GM21825 (cell line): ENCODE measurements at regions not wholly inside any gene's neighbourhood (a gene's known extent, or its start where the extent isn't known, plus 50 kb on each side); places are given as distances from the start of the nearest gene placed in this dataset.
"Not testable (repeated sequence)": the region's sequence is repeated elsewhere in the genome, so short reads cannot be mapped to it uniquely, and the experiment has no call there.

Experiments used
- ATAC-seq: cut with Tn5 transposase; IDR thresholded peaks from one replicate; pipeline ENCODE4 v1.9.1; 2021; ENCODE audit warnings: mild to moderate bottlenecking, moderate library complexity; ENCODE audit not compliant: unreplicated experiment

GRCh38 chr6:113354204-113354895, 502.8 kb upstream of the MARCKS start:
- no peak for ATAC-seq

GRCh38 chr6:113356139-113356538, 501.0 kb upstream of the MARCKS start:
- no peak for ATAC-seq

DNA sequence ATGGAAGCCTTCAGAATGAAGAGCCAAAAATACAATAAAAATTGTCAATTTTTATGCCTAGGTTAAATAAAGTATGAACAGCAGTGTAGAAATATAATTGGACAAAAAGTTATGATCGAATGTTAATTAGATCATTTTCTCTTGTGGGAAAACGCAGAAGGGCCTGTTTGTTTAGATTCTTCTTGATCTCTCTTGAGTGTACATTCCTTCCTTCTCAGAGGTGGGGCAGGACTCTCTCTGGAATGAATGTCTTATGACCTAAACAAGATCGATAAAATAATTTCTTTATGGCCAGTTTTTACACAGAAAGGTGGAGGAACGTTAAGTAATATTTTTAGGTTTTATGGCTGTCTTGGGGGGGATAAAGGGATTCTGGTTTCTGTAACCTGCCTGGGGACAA, 500.1 kb upstream of the MARCKS start:
- no peak for ATAC-seq

- no peak for ATAC-seq
These were observed 499.0 kb upstream of the MARCKS start for GRCh38 chr6:113358063-113358583.

DNA sequence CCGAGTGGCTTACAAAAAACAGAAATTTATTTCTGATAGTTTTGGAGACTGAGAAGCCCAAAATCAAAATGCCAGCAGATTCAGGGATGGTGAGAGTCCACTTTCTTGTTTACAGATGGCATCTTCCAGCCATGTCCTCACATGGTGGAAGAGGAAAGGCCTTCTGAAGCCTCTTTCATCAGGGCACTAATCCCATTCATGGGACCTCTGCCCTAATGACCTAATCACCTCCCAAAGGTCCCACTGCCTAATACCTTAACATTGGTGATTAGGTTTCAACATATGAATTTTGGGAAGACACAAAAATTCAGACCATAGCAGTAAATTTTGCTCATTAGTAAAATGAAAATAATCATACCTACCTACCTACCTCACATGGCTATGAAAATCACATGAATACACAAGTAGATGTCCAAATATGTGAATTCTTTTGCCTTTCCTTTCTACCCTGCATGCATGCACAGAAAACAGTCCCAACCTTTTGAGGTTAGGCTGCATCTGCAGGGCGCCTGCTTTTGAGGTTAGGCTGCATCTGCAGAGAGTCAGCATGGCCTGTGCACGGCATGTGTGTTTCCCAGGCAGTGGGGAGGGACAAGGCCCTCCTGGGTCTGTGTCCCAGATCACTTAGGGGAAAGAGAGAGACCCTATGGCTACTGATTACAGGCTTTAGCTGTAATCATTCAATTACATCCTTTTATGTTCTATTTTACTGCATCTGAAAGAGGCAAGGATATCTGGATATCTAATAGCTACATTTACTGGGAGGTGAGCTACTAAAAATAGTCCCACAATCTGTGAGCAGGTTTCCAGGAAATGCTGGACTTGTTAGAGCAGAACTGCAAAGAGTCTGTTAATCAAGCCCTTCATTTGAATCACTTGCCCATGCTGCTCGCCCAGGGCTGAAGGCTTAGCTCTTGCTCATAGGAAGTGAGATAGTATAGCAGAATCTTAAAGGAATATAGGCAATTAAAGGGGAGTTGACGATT, 497.7 kb upstream of the MARCKS start:
- no peak for ATAC-seq

GRCh38 chr6:113361014-113361645, 496.0 kb upstream of the MARCKS start:
- ATAC-seq, result no peak

GRCh38 chr6:113362301-113363047, 494.7 kb upstream of the MARCKS start:
- ATAC-seq, result no peak

DNA sequence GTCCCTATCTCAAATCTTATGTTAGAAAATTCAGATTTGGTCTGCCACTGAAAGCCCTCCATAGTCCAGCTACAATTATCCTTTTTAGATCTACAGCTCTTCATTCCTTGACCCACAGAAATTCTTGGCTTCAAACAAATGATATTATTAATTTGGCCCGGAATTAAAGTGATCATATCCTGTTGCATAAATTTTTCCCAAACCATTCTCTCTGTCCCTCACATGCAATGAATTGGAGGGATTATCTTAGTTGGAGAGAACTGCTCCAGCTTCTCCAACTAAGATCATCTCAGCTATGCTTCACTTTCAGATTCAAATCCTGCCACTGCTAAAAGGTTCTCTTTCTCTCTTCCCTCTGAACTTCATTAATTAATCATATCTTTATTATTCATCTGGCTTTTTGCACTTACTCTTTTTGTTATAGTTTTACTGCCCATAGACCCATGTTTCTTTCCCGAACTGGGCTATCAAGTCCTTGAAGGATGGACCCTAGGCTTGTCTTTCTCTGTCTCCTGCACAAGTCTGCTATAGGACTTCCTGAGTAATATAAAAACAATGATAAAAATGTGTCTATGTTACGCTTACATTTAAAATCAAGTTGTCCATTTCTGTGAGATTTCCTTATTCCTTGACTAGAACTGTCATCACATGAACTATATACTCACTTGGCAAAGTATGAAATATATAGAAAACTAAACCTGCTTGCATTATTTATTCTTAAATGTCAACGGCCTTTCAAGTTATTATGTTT, 493.9 kb upstream of the MARCKS start:
- no peak for ATAC-seq

DNA sequence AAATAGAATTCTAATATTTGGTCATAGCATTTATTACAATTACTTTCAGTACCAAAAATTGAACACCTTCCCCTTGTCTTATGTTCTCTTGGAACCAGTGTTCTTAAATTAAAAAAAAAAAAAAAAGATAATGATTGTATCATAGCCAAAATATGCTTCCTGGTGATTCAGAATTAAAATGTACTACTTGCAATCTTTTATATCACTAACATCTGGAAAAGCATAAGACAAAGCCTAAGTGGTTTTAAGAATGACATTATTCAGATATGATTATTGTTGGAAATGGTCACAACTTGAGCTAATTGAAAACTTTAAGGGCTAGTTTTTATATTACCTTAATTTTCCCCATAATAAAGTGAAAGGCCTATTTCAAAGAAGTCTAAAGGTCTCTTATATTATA, 493.3 kb upstream of the MARCKS start:
- no peak for ATAC-seq

GRCh38 chr6:113364766-113365165, 492.4 kb upstream of the MARCKS start:
- no peak for ATAC-seq

GRCh38 chr6:113365191-113365590, 492.0 kb upstream of the MARCKS start:
- no peak for ATAC-seq

DNA sequence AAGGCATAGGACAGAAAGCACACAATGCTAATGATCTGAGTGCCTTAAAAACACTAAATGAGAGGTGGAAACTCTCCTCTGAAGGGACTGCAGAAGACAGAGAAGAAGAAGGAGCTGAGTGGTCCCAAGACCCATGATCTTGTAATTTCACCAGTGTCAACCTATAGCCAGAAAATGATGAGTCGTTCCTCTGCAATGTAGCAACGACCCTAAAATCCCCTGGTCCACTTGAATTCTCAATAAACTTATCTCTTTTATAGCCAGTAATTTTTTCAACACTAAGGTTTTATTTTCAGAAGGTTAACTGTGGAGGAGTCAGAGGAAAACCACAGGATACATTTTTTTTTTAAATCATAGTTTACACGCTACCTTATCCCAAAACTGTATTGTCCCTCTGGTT, 490.6 kb upstream of the MARCKS start:
- no peak for ATAC-seq

DNA sequence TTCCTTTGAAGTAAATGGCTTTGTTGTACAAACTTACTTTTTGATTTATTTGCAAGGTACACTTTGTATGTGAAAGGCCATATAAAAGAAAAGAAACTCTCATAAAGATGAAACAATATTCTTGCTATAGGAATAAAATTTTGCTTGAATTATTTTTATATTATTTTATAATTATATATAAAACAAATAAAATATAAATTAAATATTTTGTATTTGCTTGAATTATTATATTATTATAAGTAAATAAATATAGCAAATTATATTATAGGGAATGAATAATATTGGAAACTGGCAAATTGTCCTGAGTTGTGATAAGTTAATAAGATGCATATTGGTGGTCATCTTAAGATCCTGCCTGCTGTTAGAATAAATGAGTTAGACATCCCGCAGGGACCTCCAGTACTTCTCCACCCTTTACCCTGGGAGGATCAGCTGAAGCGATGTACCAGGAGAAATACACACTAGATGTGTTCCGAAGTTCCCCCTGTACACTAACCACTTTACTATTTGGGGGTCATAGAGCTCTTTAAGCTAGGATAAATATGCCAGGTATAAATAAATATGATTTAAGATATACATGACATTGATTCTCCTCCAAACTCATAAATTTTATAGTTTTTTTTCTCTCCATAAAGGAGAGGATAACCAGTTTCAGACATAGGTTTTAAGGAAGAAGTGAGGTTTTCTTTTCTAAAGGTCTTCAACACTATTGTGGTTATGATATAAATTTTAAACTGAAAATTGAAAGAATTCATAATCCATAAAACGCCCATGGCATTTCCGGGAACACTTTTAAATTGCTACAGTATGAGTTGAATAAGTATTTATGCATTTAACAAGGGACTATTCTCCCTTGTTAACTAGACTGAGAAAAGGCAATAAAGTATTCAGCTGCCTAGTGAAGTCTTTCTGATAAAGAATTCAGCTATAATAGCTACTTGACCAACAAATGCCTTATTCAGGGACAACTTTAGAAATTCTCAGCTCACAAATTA, 486.3 kb upstream of the MARCKS start:
- no peak for ATAC-seq

- ATAC-seq, result not testable (repeated sequence)
These were observed 481.7 kb upstream of the MARCKS start for GRCh38 chr6:113375466-113375865.

- ATAC-seq, result no peak
These were observed 480.9 kb upstream of the MARCKS start for GRCh38 chr6:113375950-113376846.

GRCh38 chr6:113376847-113377165, 480.3 kb upstream of the MARCKS start:
- ATAC-seq, result no peak

DNA sequence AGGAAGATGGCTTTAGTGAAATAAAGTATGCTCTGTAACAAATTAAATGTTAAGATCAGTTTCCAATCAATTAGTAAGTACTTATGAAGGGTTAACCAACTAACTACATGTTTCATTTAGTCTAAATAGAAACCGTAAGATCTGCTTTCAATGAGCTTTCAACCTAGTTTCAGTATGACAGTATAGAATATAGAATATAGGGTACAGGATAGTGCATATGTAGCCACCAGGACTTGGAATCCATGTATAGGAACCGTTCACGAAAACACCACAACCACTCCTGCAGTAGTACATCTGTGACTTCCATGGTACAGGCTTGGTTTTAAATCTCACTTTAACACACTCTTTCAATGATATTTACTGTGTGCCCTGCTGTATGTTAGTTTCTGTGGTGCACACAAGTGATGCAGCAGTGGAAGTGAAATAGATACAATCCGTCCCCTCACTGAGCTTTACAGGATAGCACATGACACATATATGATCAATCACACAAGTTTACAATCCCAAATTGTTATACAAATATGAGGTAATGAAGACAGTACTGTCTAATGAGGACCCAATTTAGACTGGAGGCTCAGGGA, 479.7 kb upstream of the MARCKS start:
- no peak for ATAC-seq

DNA sequence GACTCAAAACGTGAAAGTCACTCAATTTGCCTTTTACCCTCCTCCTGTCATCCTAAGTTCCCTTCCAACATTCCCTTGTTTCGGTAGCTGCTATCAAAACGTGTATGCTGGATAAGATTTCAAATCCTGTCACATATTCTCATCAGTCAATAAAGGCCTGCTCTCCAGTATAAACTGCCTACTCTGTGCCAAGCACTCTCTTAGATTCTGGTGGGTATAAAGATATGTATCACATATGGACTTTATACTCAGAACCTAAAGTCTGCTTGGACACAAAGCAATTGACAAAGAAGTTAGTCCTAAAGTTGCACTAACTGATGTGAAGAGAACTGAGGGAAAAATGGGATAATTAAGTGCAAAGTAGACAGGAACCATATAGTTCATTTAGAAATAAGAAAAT, 476.6 kb upstream of the MARCKS start:
- ATAC-seq, result no peak
